PC-3 (cell line): ENCODE measurements at regions not wholly inside any gene's neighbourhood (a gene's known extent, or its start where the extent isn't known, plus 50 kb on each side); places are given as distances from the start of the nearest gene placed in this dataset.

ENCODE experiments used
- ATAC-seq: fragments of 200-7000 bp; cut with Tn5 transposase; 2 replicates; pipeline ENCODE4 v1.9.1; 2020; ENCODE audit warnings: mild to moderate bottlenecking, moderate library complexity
- BruUV-seq: library from RNA; stranded (reverse); fragments of 400-500 nt; replicated peaks from 2 replicates; lab custom pipeline; 2021; lab: Mats Ljungman, UMichigan
- CTCF ChIA-PET: fragments of 300-600 bp; sonication (Branson Sonifier 250); formaldehyde crosslinking; loops from one replicate; lab custom pipeline; 2022; ENCODE audit warnings: antibody characterized with exemption; lab: Charles Lee
- POLR2A ChIA-PET: fragments of 300-600 bp; sonication (Branson Sonifier 250); formaldehyde crosslinking; loops from one replicate; lab custom pipeline; 2022; ENCODE audit warnings: antibody characterized with exemption; ENCODE audit not compliant: unreplicated experiment; lab: Charles Lee
- DNase-seq: peaks from one replicate; pipeline ENCODE4 v3.0.0-alpha.2; 2015
- H2AFZ ChIP-seq: fragments of 300-600 bp; sonication (generic); 2 replicates; pipeline ENCODE4 v1.6.0; 2016; ENCODE audit warnings: antibody characterized with exemption, low read length
- H3F3A ChIP-seq: fragments of 300-600 bp; sonication (generic); one replicate; pipeline ENCODE4 v1.6.0; 2017; ENCODE audit warnings: antibody characterized with exemption, low read length, control low read depth, mild to moderate bottlenecking; ENCODE audit not compliant: unreplicated experiment
- H3K27ac ChIP-seq: fragments of 300-600 bp; sonication (generic); 2 replicates; pipeline ENCODE4 v1.5.1; 2016; ENCODE audit warnings: mild to moderate bottlenecking, low read length
- H3K27me3 ChIP-seq: fragments of 300-600 bp; sonication (generic); 2 replicates; pipeline ENCODE4 v1.6.1; 2016; ENCODE audit warnings: low read length, mixed read lengths
- H3K36me3 ChIP-seq: fragments of 300-600 bp; sonication (generic); 2 replicates; pipeline ENCODE4 v1.6.1; 2016; ENCODE audit warnings: low read depth, mixed run types, low read length, mixed read lengths
- H3K4me1 ChIP-seq: fragments of 300-600 bp; sonication (generic); 2 replicates; pipeline ENCODE4 v1.5.1; 2016; ENCODE audit warnings: low read length; ENCODE audit not compliant: insufficient read depth
- H3K4me2 ChIP-seq: fragments of 300-600 bp; sonication (generic); 2 replicates; pipeline ENCODE4 v1.6.0; 2016; ENCODE audit warnings: low read length
- H3K4me3 ChIP-seq: fragments of 300-600 bp; sonication (generic); 2 replicates; pipeline ENCODE4 v1.5.1; 2016; ENCODE audit warnings: mild to moderate bottlenecking, low read length, mixed read lengths
- H3K79me2 ChIP-seq: fragments of 300-600 bp; sonication (generic); 2 replicates; pipeline ENCODE4 v1.6.1; 2017; ENCODE audit warnings: low read length, mixed read lengths
- H3K9ac ChIP-seq: fragments of 300-600 bp; sonication (generic); 2 replicates; pipeline ENCODE4 v1.6.0; 2016; ENCODE audit warnings: mild to moderate bottlenecking, low read length
- H3K9me2 ChIP-seq: fragments of 300-600 bp; sonication (generic); replicated peaks from 2 replicates; pipeline ENCODE4 v1.6.1; 2016; ENCODE audit warnings: mixed run types, low read length, mixed read lengths
- H3K9me3 ChIP-seq: fragments of 300-600 bp; sonication (generic); 2 replicates; pipeline ENCODE4 v1.6.1; 2016; ENCODE audit warnings: low read length, mixed read lengths
- H4K20me1 ChIP-seq: fragments of 300-600 bp; sonication (generic); 2 replicates; pipeline ENCODE4 v1.6.1; 2016; ENCODE audit warnings: low read length, mixed read lengths
- EZH2 ChIP-seq: fragments of 300-600 bp; sonication (generic); IDR thresholded peaks from one replicate; pipeline ENCODE4 v1.6.1; 2017; ENCODE audit warnings: antibody characterized with exemption, mild to moderate bottlenecking, low read length; ENCODE audit not compliant: unreplicated experiment
- EZH2phosphoT487 ChIP-seq: fragments of 300-600 bp; sonication (generic); IDR thresholded peaks from 2 replicates; pipeline ENCODE4 v1.6.1; 2018; ENCODE audit warnings: mild to moderate bottlenecking, antibody characterized with exemption, low read length, borderline replicate concordance
- intact Hi-C: fragments of 100-400 bp; cut with micrococcal nuclease; formaldehyde crosslinking; loops from 2 replicates; pipeline ENCODE4 v1.9.0; 2023
- TF ChIP-seq, protein P1 (sequence below): fragments of 300-600 bp; sonication (generic); conservative IDR thresholded peaks from 2 replicates; pipeline ENCODE4 v1.5.1; 2017; ENCODE audit warnings: antibody characterized with exemption, low read depth, mild to moderate bottlenecking, low read length

DNA sequence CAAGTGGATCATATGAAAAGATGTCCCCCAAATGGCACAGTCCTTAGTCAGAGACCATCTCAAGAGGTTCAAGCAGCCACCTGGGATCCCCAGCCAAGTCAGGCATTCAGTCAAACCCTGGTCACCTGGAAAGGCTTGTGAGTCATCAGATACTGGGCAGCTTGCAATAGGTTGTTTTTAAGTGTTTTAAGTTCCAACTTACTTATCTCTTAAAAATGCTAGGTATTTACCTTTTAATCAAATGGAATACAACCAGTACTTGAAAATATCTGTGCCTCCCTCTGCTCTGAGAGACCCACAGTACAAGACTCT lies 262.2 kb downstream of the WDR11 start:
- ATAC-seq (no peak), DNase-seq (peak; percentile 39)
- intact Hi-C loops: no loop called here
- no peak overlapping the region for H3K27ac ChIP-seq
- H4K20me1 ChIP-seq: no peaks in the 10 kb centered on the region
- H3K4me3 ChIP-seq: no peak overlapping the region
- BruUV-seq: no TSS peak
- H3K4me2 ChIP-seq: no peak overlapping the region; the same call in 1 of the 2 replicates
- no peaks in the 10 kb centered on the region for H3F3A ChIP-seq
- H3K9ac ChIP-seq: no peak overlapping the region
- H2AFZ ChIP-seq: no peak overlapping the region
- no peaks in the 10 kb centered on the region for H3K27me3 ChIP-seq
- ChIA-PET POLR2A (no interaction called here), CTCF (no interaction called here)
- H3K9me2 ChIP-seq: no peaks in the 10 kb centered on the region
- no peaks in the 10 kb centered on the region for H3K36me3 ChIP-seq
- TF ChIP-seq EZH2 (no peak), EZH2phosphoT487 (no peak)
- peaks cover 8% of the 10 kb centered on the region; the same call in 1 of the 2 replicates for H3K4me1 ChIP-seq
- H3K79me2 ChIP-seq: no peaks in the 10 kb centered on the region
- no peaks in the 10 kb centered on the region for H3K9me3 ChIP-seq

DNA sequence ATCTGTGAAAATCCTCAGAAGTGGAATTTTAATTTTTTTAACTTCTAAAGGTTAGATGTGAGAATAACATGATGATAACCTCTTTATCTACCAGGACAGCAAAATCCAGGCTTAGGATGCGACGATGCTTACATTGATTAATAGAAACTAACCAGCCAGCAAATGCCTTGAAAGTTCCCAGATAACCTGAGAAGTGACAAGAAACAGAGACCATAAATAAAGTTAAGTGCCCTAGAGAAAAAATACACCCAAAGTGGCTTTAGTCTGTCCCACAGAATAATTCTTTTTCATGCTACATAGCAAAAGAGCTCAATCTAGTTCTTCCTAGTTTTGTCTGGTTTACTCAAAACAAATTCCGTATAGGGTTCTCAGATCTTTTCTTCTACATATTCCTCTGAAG lies 262.7 kb downstream of the WDR11 start:
- no TSS peak for BruUV-seq
- Histone ChIP-seq H3K36me3 (no peaks in the 10 kb centered on the region), H3K79me2 (no peaks in the 10 kb centered on the region), H3F3A (no peaks in the 10 kb centered on the region), H2AFZ (no peak overlapping the region), H3K9me2 (no peaks in the 10 kb centered on the region), H3K9ac (no peak overlapping the region), H3K4me1 (peaks cover 8% of the 10 kb centered on the region; the same call in 1 of the 2 replicates), H3K4me2 (no peak overlapping the region; the same call in 1 of the 2 replicates), H3K9me3 (no peaks in the 10 kb centered on the region), H4K20me1 (no peaks in the 10 kb centered on the region), H3K27me3 (no peaks in the 10 kb centered on the region), H3K4me3 (no peak overlapping the region), H3K27ac (no peak overlapping the region)
- TF ChIP-seq EZH2 (no peak), EZH2phosphoT487 (no peak)
- TF ChIP-seq, protein P1, sequence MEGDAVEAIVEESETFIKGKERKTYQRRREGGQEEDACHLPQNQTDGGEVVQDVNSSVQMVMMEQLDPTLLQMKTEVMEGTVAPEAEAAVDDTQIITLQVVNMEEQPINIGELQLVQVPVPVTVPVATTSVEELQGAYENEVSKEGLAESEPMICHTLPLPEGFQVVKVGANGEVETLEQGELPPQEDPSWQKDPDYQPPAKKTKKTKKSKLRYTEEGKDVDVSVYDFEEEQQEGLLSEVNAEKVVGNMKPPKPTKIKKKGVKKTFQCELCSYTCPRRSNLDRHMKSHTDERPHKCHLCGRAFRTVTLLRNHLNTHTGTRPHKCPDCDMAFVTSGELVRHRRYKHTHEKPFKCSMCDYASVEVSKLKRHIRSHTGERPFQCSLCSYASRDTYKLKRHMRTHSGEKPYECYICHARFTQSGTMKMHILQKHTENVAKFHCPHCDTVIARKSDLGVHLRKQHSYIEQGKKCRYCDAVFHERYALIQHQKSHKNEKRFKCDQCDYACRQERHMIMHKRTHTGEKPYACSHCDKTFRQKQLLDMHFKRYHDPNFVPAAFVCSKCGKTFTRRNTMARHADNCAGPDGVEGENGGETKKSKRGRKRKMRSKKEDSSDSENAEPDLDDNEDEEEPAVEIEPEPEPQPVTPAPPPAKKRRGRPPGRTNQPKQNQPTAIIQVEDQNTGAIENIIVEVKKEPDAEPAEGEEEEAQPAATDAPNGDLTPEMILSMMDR: no peak
- ChIA-PET POLR2A (no interaction called here), CTCF (no interaction called here)
- DNase-seq (no peak), ATAC-seq (no peak)
- intact Hi-C loops: no loop called here

DNA sequence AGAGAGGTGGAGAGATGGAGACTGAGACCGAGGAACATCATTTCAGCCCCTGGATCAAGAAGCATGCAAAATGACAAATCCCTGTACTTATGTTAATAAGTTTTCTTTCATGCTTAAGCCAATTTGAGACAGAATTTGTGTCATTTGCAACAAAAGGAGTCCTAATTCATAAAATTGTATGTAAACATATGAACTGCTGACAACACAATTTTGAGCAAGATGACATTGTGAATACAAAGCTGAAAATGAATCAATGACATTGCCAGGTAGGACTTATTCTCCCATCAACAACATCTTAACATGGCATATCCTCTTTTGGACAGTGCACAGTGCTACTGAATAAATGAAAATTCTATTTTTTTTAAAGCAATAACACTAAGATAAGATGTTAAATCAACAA lies 264.0 kb downstream of the WDR11 start:
- H3K4me3 ChIP-seq: no peak overlapping the region
- peaks cover 8% of the 10 kb centered on the region; the same call in 1 of the 2 replicates for H3K4me1 ChIP-seq
- TF ChIP-seq EZH2 (no peak), EZH2phosphoT487 (no peak)
- TF ChIP-seq, protein P1: no peak
- ATAC-seq: no peak
- no TSS peak for BruUV-seq
- no peaks in the 10 kb centered on the region for H4K20me1 ChIP-seq
- H3K9ac ChIP-seq: no peak overlapping the region
- POLR2A ChIA-PET: no interaction called here
- H3F3A ChIP-seq: no peaks in the 10 kb centered on the region
- H3K9me3 ChIP-seq: no peaks in the 10 kb centered on the region
- no peak overlapping the region for H3K27ac ChIP-seq
- no peak overlapping the region for H2AFZ ChIP-seq
- no peak overlapping the region for H3K4me2 ChIP-seq
- H3K79me2 ChIP-seq: no peaks in the 10 kb centered on the region
- no peaks in the 10 kb centered on the region for H3K27me3 ChIP-seq
- DNase-seq: no peak
- intact Hi-C loops: no loop called here
- H3K9me2 ChIP-seq: no peaks in the 10 kb centered on the region
- CTCF ChIA-PET: no interaction called here
- H3K36me3 ChIP-seq: no peaks in the 10 kb centered on the region
